Mesodermal cell (in vitro differentiated cells): ENCODE measurements at regions not wholly inside any gene's neighbourhood (a gene's known extent, or its start where the extent isn't known, plus 50 kb on each side); places are given as distances from the start of the nearest gene placed in this dataset.

Experiments used
- H3K27ac ChIP-seq: 2 replicates; pipeline ENCODE4 v1.7.0; 2013; ENCODE audit warnings: mild to moderate bottlenecking, low read depth, low read length, moderate library complexity; ENCODE audit not compliant: severe bottlenecking
- H3K36me3 ChIP-seq: 2 replicates; pipeline ENCODE4 v1.7.1; 2013; ENCODE audit warnings: mild to moderate bottlenecking, low read length, moderate library complexity; ENCODE audit not compliant: control insufficient read depth, insufficient read depth
- H3K4me1 ChIP-seq: one replicate; pipeline ENCODE4 v1.7.1; 2013; ENCODE audit warnings: mild to moderate bottlenecking, low read length; ENCODE audit not compliant: insufficient read depth, control insufficient read depth, poor library complexity, severe bottlenecking
- H3K4me3 ChIP-seq: 2 replicates; pipeline ENCODE4 v1.7.0; 2013; ENCODE audit warnings: low read length, control low read depth, mild to moderate bottlenecking; ENCODE audit not compliant: insufficient read depth, poor library complexity, severe bottlenecking; ENCODE audit errors: extremely low read depth
- H3K9me3 ChIP-seq: 2 replicates; pipeline ENCODE4 v1.7.1; 2013; ENCODE audit warnings: mild to moderate bottlenecking, low read length, moderate library complexity; ENCODE audit not compliant: control insufficient read depth
- WGBS, 2 experiments: methylation state at CpG; one replicate each; pipeline ENCODE4 v1.1.5; 2013; ENCODE audit warnings: missing lambda C conversion rate in 2 of 2; ENCODE audit not compliant: insufficient coverage in 2 of 2; 5-methylcytosine and 5-hydroxymethylcytosine counted together

GRCh38 chr3:99409961-99410360 lies 228.4 kb upstream of the COL8A1 start:
- 86% methylated on average over 1 of the region's 1 CpG; no CpG with 5 or more reads in 1 of the 2 experiments for WGBS, 2 experiments
- H3K4me3 ChIP-seq = no peak overlapping the region

GRCh38 chr3:99407257-99407656 lies 231.1 kb upstream of the COL8A1 start:
- peaks cover 3% of the 10 kb centered on the region for H3K4me1 ChIP-seq
- no peak overlapping the region for H3K27ac ChIP-seq
- no peaks in the 10 kb centered on the region for H3K9me3 ChIP-seq
- WGBS, 2 experiments = 71% methylated on average over 2 of the region's 4 CpGs; no CpG with 5 or more reads in 1 of the 2 experiments
- H3K36me3 ChIP-seq = no peaks in the 10 kb centered on the region
- no peak overlapping the region for H3K4me3 ChIP-seq

More at GRCh38 chr3:99409961-99410360, 228.4 kb upstream of the COL8A1 start:
- no peaks in the 10 kb centered on the region for H3K36me3 ChIP-seq
- H3K9me3 ChIP-seq = no peaks in the 10 kb centered on the region
- peak overlapping the region; percentile 42 for H3K27ac ChIP-seq
- peaks cover 17% of the 10 kb centered on the region for H3K4me1 ChIP-seq

- no peak overlapping the region for H3K4me3 ChIP-seq
- H3K9me3 ChIP-seq = peaks cover 10% of the 10 kb centered on the region
- no peaks in the 10 kb centered on the region for H3K4me1 ChIP-seq
- 83% methylated on average over 1 of the region's 1 CpG; no CpG with 5 or more reads in 1 of the 2 experiments for WGBS, 2 experiments
- H3K36me3 ChIP-seq = no peaks in the 10 kb centered on the region
- H3K27ac ChIP-seq = no peak overlapping the region
Observed at GRCh38 chr3:99402755-99403154, 235.6 kb upstream of the COL8A1 start.

- H3K9me3 ChIP-seq = peaks cover 13% of the 10 kb centered on the region
- H3K27ac ChIP-seq = no peak overlapping the region
- H3K4me1 ChIP-seq = no peaks in the 10 kb centered on the region
- 90 to 100% methylated on average over 1 of the region's 2 CpGs for WGBS, 2 experiments
- no peak overlapping the region for H3K4me3 ChIP-seq
- no peaks in the 10 kb centered on the region for H3K36me3 ChIP-seq
Observed at GRCh38 chr3:99400352-99400751, 238.0 kb upstream of the COL8A1 start.

- 80 to 94% methylated on average over 1 to 3 of the region's 3 CpGs for WGBS, 2 experiments
- H3K27ac ChIP-seq = no peak overlapping the region
- H3K4me3 ChIP-seq = no peak overlapping the region
- H3K9me3 ChIP-seq = peaks cover 13% of the 10 kb centered on the region
- H3K4me1 ChIP-seq = no peaks in the 10 kb centered on the region
- H3K36me3 ChIP-seq = no peaks in the 10 kb centered on the region
Observed at GRCh38 chr3:99396651-99397275, 241.6 kb upstream of the COL8A1 start.

- Histone ChIP-seq H3K9me3 (peaks cover 13% of the 10 kb centered on the region), H3K36me3 (no peaks in the 10 kb centered on the region), H3K27ac (no peak overlapping the region), H3K4me3 (no peak overlapping the region), H3K4me1 (no peaks in the 10 kb centered on the region)
- WGBS, 2 experiments = 89 to 100% methylated on average over 1 to 3 of the region's 7 CpGs
Observed at GRCh38 chr3:99394831-99395778, 243.3 kb upstream of the COL8A1 start.

GRCh38 chr3:99393961-99394360 lies 244.4 kb upstream of the COL8A1 start:
- 89 to 96% methylated on average over 2 of the region's 2 CpGs for WGBS, 2 experiments
- peaks cover 13% of the 10 kb centered on the region for H3K9me3 ChIP-seq
- H3K4me1 ChIP-seq = no peaks in the 10 kb centered on the region
- H3K4me3 ChIP-seq = no peak overlapping the region
- H3K36me3 ChIP-seq = no peaks in the 10 kb centered on the region
- no peak overlapping the region for H3K27ac ChIP-seq

- Histone ChIP-seq H3K4me3 (no peak overlapping the region), H3K36me3 (no peaks in the 10 kb centered on the region), H3K27ac (no peak overlapping the region), H3K9me3 (no peaks in the 10 kb centered on the region), H3K4me1 (no peaks in the 10 kb centered on the region)
Observed at GRCh38 chr3:99388780-99389179, 249.6 kb upstream of the COL8A1 start.

- Histone ChIP-seq H3K36me3 (no peaks in the 10 kb centered on the region), H3K9me3 (no peaks in the 10 kb centered on the region), H3K4me1 (no peaks in the 10 kb centered on the region), H3K4me3 (no peak overlapping the region), H3K27ac (no peak overlapping the region)
Observed at GRCh38 chr3:99384596-99384995, 253.8 kb upstream of the COL8A1 start.

- Histone ChIP-seq H3K4me3 (no peak overlapping the region), H3K4me1 (no peaks in the 10 kb centered on the region), H3K27ac (no peak overlapping the region), H3K36me3 (no peaks in the 10 kb centered on the region), H3K9me3 (no peaks in the 10 kb centered on the region)
- 88 to 100% methylated on average over 1 to 3 of the region's 3 CpGs for WGBS, 2 experiments
Observed at GRCh38 chr3:99376926-99377325, 261.5 kb upstream of the COL8A1 start.

- Histone ChIP-seq H3K9me3 (no peaks in the 10 kb centered on the region), H3K27ac (no peak overlapping the region), H3K4me3 (no peak overlapping the region), H3K4me1 (no peaks in the 10 kb centered on the region), H3K36me3 (no peaks in the 10 kb centered on the region)
- 100% methylated on average over 1 of the region's 2 CpGs; no CpG with 5 or more reads in 1 of the 2 experiments for WGBS, 2 experiments
Observed at GRCh38 chr3:99373846-99374210, 264.6 kb upstream of the COL8A1 start.
